Thyroid gland (tissue), 4 donors: ENCODE measurements at regions not wholly inside any gene's neighbourhood (a gene's known extent, or its start where the extent isn't known, plus 50 kb on each side); places are given as distances from the start of the nearest gene placed in this dataset.
"Not testable (repeated sequence)": the region's sequence is repeated elsewhere in the genome, so short reads cannot be mapped to it uniquely, and the experiment has no call there.

Experiments used
- CTCF ChIP-seq, 6 experiments: fragments of 200-600 bp in 3 of 6; fragments of 450-650 bp in 3 of 6; sonication (generic) in 3 of 6; IDR thresholded peaks; one replicate each; pipeline ENCODE4 v1.5.1; 2016 to 2019; ENCODE audit warnings: antibody characterized with exemption in 6 of 6, mild to moderate bottlenecking in 2 of 6, inconsistent platforms in 1 of 6, moderate library complexity in 1 of 6
- POLR2A ChIP-seq, 2 donors: fragments of 450-650 bp; IDR thresholded peaks; one replicate each; pipeline ENCODE4 v1.6.1; 2017; ENCODE audit warnings: antibody characterized with exemption in 2 of 2, mild to moderate bottlenecking in 2 of 2, moderate library complexity in 1 of 2

DNA sequence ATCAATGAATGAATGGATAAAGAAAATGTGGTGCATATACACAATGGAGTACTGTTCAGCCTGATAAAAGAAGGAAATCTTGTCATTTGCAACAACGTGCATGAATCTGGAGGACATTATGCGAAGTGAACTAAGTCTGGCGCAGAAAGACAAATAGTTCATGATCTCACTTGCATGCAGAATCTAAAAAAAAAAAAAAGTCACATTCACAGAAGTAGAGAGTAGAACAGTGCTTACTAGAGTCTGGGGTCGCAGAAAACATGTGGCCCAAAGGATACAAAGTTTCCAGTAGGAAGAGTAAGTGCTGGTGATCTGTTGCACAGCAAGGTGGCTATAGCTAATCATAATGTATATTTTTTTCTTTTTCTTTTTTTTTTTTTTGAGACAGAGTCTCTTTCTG lies 167.3 kb downstream of the CRLF3 start:
- not testable (repeated sequence) for TF ChIP-seq POLR2A, CTCF (IDR thresholded peaks at IDR 0.05)
